ENCODE measurements at regions not wholly inside any gene's neighbourhood (a gene's known extent, or its start where the extent isn't known, plus 50 kb on each side); places are given as distances from the start of the nearest gene placed in this dataset.

GRCh38 chr2:120954939-120955338 is 219.3 kb downstream of the GLI2 start:
- H3K4me3 ChIP-seq: no peak overlapping the region
- H3K4me1 ChIP-seq: no peaks in the 10 kb centered on the region
- H3K27me3 ChIP-seq: no peaks in the 10 kb centered on the region
- no peak for ATAC-seq (ENCODE audit: low FRiP score in 2 of 2)
- TF ChIP-seq CTCF (IDR thresholded peaks at IDR 0.05): no peak
- H3K27ac ChIP-seq: no peak overlapping the region
- no peaks in the 10 kb centered on the region for H3K36me3 ChIP-seq
- DNase-seq: no peak
- WGBS, 2 donors: 65 to 76% methylated on average over 8 of the region's 8 CpGs
- no peaks in the 10 kb centered on the region for H3K9me3 ChIP-seq

- 65 to 76% methylated on average over 7 to 8 of the region's 8 CpGs for WGBS, 2 donors
Observed at GRCh38 chr2:120955427-120955826, 219.8 kb downstream of the GLI2 start.

GRCh38 chr2:120956486-120957156 is 221.0 kb downstream of the GLI2 start:
- 82 to 90% methylated on average over 5 to 14 of the region's 14 CpGs for WGBS, 2 donors
- TF ChIP-seq CTCF (IDR thresholded peaks at IDR 0.05) (no peak), POLR2A (IDR thresholded peaks at IDR 0.05) (no peak)
- no peak for ATAC-seq (ENCODE audit: low FRiP score in 2 of 2)
- no peaks in the 10 kb centered on the region for H3K27me3 ChIP-seq
- no peaks in the 10 kb centered on the region for H3K4me1 ChIP-seq
- H3K27ac ChIP-seq: no peak overlapping the region
- H3K36me3 ChIP-seq: no peaks in the 10 kb centered on the region
- H3K9me3 ChIP-seq: no peaks in the 10 kb centered on the region
- no peak overlapping the region for H3K4me3 ChIP-seq
- DNase-seq: peak in 1 of 2 donors; percentile 70

More at GRCh38 chr2:120955427-120955826, 219.8 kb downstream of the GLI2 start:
- no peak for ATAC-seq (ENCODE audit: low FRiP score in 2 of 2)
- no peak for DNase-seq
- H3K36me3 ChIP-seq: no peaks in the 10 kb centered on the region
- TF ChIP-seq POLR2AphosphoS5 (IDR thresholded peaks at IDR 0.05) (no peak), CTCF (IDR thresholded peaks at IDR 0.05) (no peak), POLR2A (IDR thresholded peaks at IDR 0.05) (no peak), EP300 (IDR thresholded peaks at IDR 0.05) (no peak)
- no peak overlapping the region for H3K27ac ChIP-seq
- H3K9me3 ChIP-seq: no peaks in the 10 kb centered on the region
- H3K4me1 ChIP-seq: no peaks in the 10 kb centered on the region
- H3K27me3 ChIP-seq: no peaks in the 10 kb centered on the region
- no peak overlapping the region for H3K4me3 ChIP-seq

- H3K27me3 ChIP-seq: no peaks in the 10 kb centered on the region
- ATAC-seq (ENCODE audit: low FRiP score in 2 of 2) (no peak), DNase-seq (peak in 1 of 2 donors; percentile 65)
- no peaks in the 10 kb centered on the region for H3K4me1 ChIP-seq
- H3K9me3 ChIP-seq: no peaks in the 10 kb centered on the region
- H3K27ac ChIP-seq: no peak overlapping the region
- 90 to 93% methylated on average over 5 of the region's 5 CpGs for WGBS, 2 donors
- no peaks in the 10 kb centered on the region for H3K36me3 ChIP-seq
- TF ChIP-seq POLR2AphosphoS5 (IDR thresholded peaks at IDR 0.05) (no peak), CTCF (IDR thresholded peaks at IDR 0.05) (no peak), EP300 (IDR thresholded peaks at IDR 0.05) (no peak), POLR2A (IDR thresholded peaks at IDR 0.05) (no peak)
- no peak overlapping the region for H3K4me3 ChIP-seq
Observed at GRCh38 chr2:120957905-120958304, 222.2 kb downstream of the GLI2 start.

GRCh38 chr2:120958623-120959366 is 223.1 kb downstream of the GLI2 start:
- TF ChIP-seq POLR2A (IDR thresholded peaks at IDR 0.05): no peak
- no peak for TF ChIP-seq EP300 (IDR thresholded peaks at IDR 0.05)
- no peak for TF ChIP-seq CTCF (IDR thresholded peaks at IDR 0.05)
- TF ChIP-seq POLR2AphosphoS5 (IDR thresholded peaks at IDR 0.05): no peak
- Histone ChIP-seq H3K36me3 (no peaks in the 10 kb centered on the region), H3K4me3 (no peak overlapping the region), H3K9me3 (no peaks in the 10 kb centered on the region), H3K4me1 (no peaks in the 10 kb centered on the region), H3K27ac (no peak overlapping the region), H3K27me3 (no peaks in the 10 kb centered on the region)
- no peak for DNase-seq
- ATAC-seq (ENCODE audit: low FRiP score in 2 of 2): no peak
- 84 to 92% methylated on average over 16 of the region's 17 CpGs for WGBS, 2 donors

Data from upper lobe of left lung (tissue), 6 donors.